Neural progenitor cell (in vitro differentiated cells): ENCODE measurements at regions not wholly inside any gene's neighbourhood (a gene's known extent, or its start where the extent isn't known, plus 50 kb on each side); places are given as distances from the start of the nearest gene placed in this dataset.

Experiments
- DNase-seq: peaks from one replicate; pipeline ENCODE4 v3.0.0-alpha.2; 2016; ENCODE audit warnings: low spot score
- H2AFZ ChIP-seq: fragments of 200-600 bp; sonication (generic); replicated peaks from 2 replicates; pipeline ENCODE4 v1.6.1; 2016; ENCODE audit warnings: antibody characterized with exemption
- H3F3A ChIP-seq: fragments of 200-600 bp; sonication (generic); 2 replicates; pipeline ENCODE4 v1.6.1; 2016; ENCODE audit warnings: antibody characterized with exemption, low read depth
- H3K27ac ChIP-seq: fragments of 200-600 bp; sonication (generic); 2 replicates; pipeline ENCODE4 v1.5.1; 2016; ENCODE audit warnings: mild to moderate bottlenecking
- H3K27me3 ChIP-seq: fragments of 200-600 bp; sonication (generic); 2 replicates; pipeline ENCODE4 v1.6.1; 2016; ENCODE audit warnings: mild to moderate bottlenecking, moderate library complexity
- H3K36me3 ChIP-seq: fragments of 200-600 bp; sonication (generic); 2 replicates; pipeline ENCODE4 v1.5.1; 2016
- H3K4me1 ChIP-seq: fragments of 200-600 bp; sonication (generic); 2 replicates; pipeline ENCODE4 v1.6.1; 2016; ENCODE audit warnings: mixed run types
- H3K4me2 ChIP-seq: fragments of 200-600 bp; sonication (generic); 2 replicates; pipeline ENCODE4 v1.6.1; 2016
- H3K4me3 ChIP-seq: fragments of 200-600 bp; sonication (generic); 2 replicates; pipeline ENCODE4 v1.5.1; 2016
- H3K79me2 ChIP-seq: fragments of 200-600 bp; sonication (generic); 2 replicates; pipeline ENCODE4 v1.6.1; 2016; ENCODE audit warnings: low read depth
- H3K9ac ChIP-seq: fragments of 200-600 bp; sonication (generic); 2 replicates; pipeline ENCODE4 v1.6.1; 2016
- H3K9me3 ChIP-seq: fragments of 200-600 bp; sonication (generic); 2 replicates; pipeline ENCODE4 v1.5.1; 2016; ENCODE audit warnings: low read depth
- H4K20me1 ChIP-seq: fragments of 200-600 bp; sonication (generic); 2 replicates; pipeline ENCODE4 v1.6.1; 2016; ENCODE audit warnings: low read depth
- H3K27ac Mint-ChIP-seq: 3 replicates; pipeline ENCODE4 v1.8.0; 2021; ENCODE audit warnings: mixed read lengths
- H3K27me3 Mint-ChIP-seq: 2 replicates; pipeline ENCODE4 v1.8.0; 2022; ENCODE audit warnings: low read depth, mild to moderate bottlenecking, inconsistent platforms, moderate library complexity, mixed read lengths; ENCODE audit not compliant: insufficient read depth
- H3K36me3 Mint-ChIP-seq: 3 replicates; pipeline ENCODE4 v1.8.0; 2021; ENCODE audit warnings: mixed read lengths
- H3K4me1 Mint-ChIP-seq: 3 replicates; pipeline ENCODE4 v1.8.0; 2021; ENCODE audit warnings: mixed read lengths
- H3K4me3 Mint-ChIP-seq: 3 replicates; pipeline ENCODE4 v1.8.0; 2021; ENCODE audit warnings: mild to moderate bottlenecking, moderate library complexity, mixed read lengths
- H3K9me3 Mint-ChIP-seq: 3 replicates; pipeline ENCODE4 v1.8.0; 2020; ENCODE audit warnings: mixed read lengths
- CTCF ChIP-seq: fragments of 200-600 bp; sonication (generic); IDR thresholded peaks from 2 replicates; pipeline ENCODE4 v1.5.1; 2017; ENCODE audit warnings: antibody characterized with exemption, mild to moderate bottlenecking
- EZH2 ChIP-seq: fragments of 200-600 bp; sonication (generic); IDR thresholded peaks from 2 replicates; pipeline ENCODE4 v1.6.1; 2017; ENCODE audit warnings: antibody characterized with exemption, mild to moderate bottlenecking, moderate library complexity
- EZH2phosphoT487 ChIP-seq: fragments of 200-600 bp; sonication (generic); IDR thresholded peaks from 2 replicates; pipeline ENCODE4 v1.6.1; 2017; ENCODE audit warnings: antibody characterized with exemption

GRCh38 chr3:64957408-64958198 is 269.8 kb upstream of the ADAMTS9 start:
- Mint-ChIP-seq H3K4me3 (no peak overlapping the region), H3K9me3 (no peaks in the 10 kb centered on the region), H3K4me1 (peaks cover 11% of the 10 kb centered on the region), H3K36me3 (peaks cover 4% of the 10 kb centered on the region), H3K27me3 (peaks cover 4% of the 10 kb centered on the region), H3K27ac (no peak overlapping the region)
- DNase-seq, result no peak
- Histone ChIP-seq H3K9me3 (no peaks in the 10 kb centered on the region), H3K4me3 (no peak overlapping the region), H4K20me1 (no peaks in the 10 kb centered on the region), H3K9ac (no peak overlapping the region), H2AFZ (no peak overlapping the region), H3K4me2 (no peak overlapping the region), H3K27ac (no peak overlapping the region), H3K36me3 (no peaks in the 10 kb centered on the region), H3K27me3 (no peaks in the 10 kb centered on the region), H3K4me1 (peaks cover 6% of the 10 kb centered on the region), H3K79me2 (no peaks in the 10 kb centered on the region), H3F3A (no peaks in the 10 kb centered on the region)
- no peak for TF ChIP-seq EZH2phosphoT487
- TF ChIP-seq EZH2, result no peak
- no peak for TF ChIP-seq CTCF

GRCh38 chr3:64956711-64957325 is 269.0 kb upstream of the ADAMTS9 start:
- Histone ChIP-seq H3F3A (no peaks in the 10 kb centered on the region), H3K4me2 (no peak overlapping the region), H2AFZ (no peak overlapping the region), H3K9me3 (no peaks in the 10 kb centered on the region), H4K20me1 (no peaks in the 10 kb centered on the region), H3K4me3 (no peak overlapping the region), H3K36me3 (no peaks in the 10 kb centered on the region), H3K9ac (no peak overlapping the region), H3K27me3 (no peaks in the 10 kb centered on the region), H3K27ac (no peak overlapping the region), H3K4me1 (peaks cover 6% of the 10 kb centered on the region), H3K79me2 (no peaks in the 10 kb centered on the region)
- H3K27ac Mint-ChIP-seq, result no peak overlapping the region
- H3K36me3 Mint-ChIP-seq, result peaks cover 4% of the 10 kb centered on the region
- no peak overlapping the region for H3K4me3 Mint-ChIP-seq
- TF ChIP-seq EZH2, result no peak
- no peak for TF ChIP-seq CTCF
- TF ChIP-seq EZH2phosphoT487, result no peak
- no peaks in the 10 kb centered on the region for H3K27me3 Mint-ChIP-seq
- peaks cover 17% of the 10 kb centered on the region for H3K4me1 Mint-ChIP-seq
- H3K9me3 Mint-ChIP-seq, result no peaks in the 10 kb centered on the region
- DNase-seq, result no peak

- Mint-ChIP-seq H3K27me3 (no peaks in the 10 kb centered on the region), H3K4me1 (peaks cover 17% of the 10 kb centered on the region), H3K27ac (no peak overlapping the region), H3K9me3 (no peaks in the 10 kb centered on the region), H3K36me3 (peaks cover 4% of the 10 kb centered on the region), H3K4me3 (no peak overlapping the region)
- Histone ChIP-seq H3K4me1 (peaks cover 6% of the 10 kb centered on the region), H3K79me2 (no peaks in the 10 kb centered on the region), H3K9me3 (no peaks in the 10 kb centered on the region), H3K4me2 (no peak overlapping the region), H3K9ac (no peak overlapping the region), H4K20me1 (no peaks in the 10 kb centered on the region), H3F3A (no peaks in the 10 kb centered on the region), H2AFZ (peak overlapping the region; percentile 9), H3K36me3 (no peaks in the 10 kb centered on the region), H3K4me3 (no peak overlapping the region), H3K27ac (no peak overlapping the region), H3K27me3 (no peaks in the 10 kb centered on the region)
- no peak for DNase-seq
- TF ChIP-seq CTCF (no peak), EZH2 (no peak), EZH2phosphoT487 (no peak)
Observed at GRCh38 chr3:64954995-64955636, 267.3 kb upstream of the ADAMTS9 start.
